ENCODE measurements at regions not wholly inside any gene's neighbourhood (a gene's known extent, or its start where the extent isn't known, plus 50 kb on each side); places are given as distances from the start of the nearest gene placed in this dataset.
A peak's percentile ranks its signal among the peaks of the same experiment; 100 is the strongest.

- Mint-ChIP-seq H3K4me1 (ENCODE audit: unreplicated experiment) (peaks cover 23% of the 10 kb centered on the region), H3K4me3 (ENCODE audit: unreplicated experiment) (no peak overlapping the region), H3K27ac (ENCODE audit: unreplicated experiment) (no peak overlapping the region), H3K36me3 (ENCODE audit: unreplicated experiment) (no peaks in the 10 kb centered on the region), H3K9me3 (ENCODE audit: unreplicated experiment) (no peaks in the 10 kb centered on the region), H3K27me3 (ENCODE audit: unreplicated experiment) (no peaks in the 10 kb centered on the region)
- no peak for TF ChIP-seq CTCF (IDR thresholded peaks at IDR 0.05)
- no peak for DNase-seq (ENCODE audit: extremely low spot score, unreplicated experiment)
Measured at GRCh38 chr10:43878386-43878785, 229.7 kb upstream of the ZNF32 start.

- Mint-ChIP-seq H3K27me3 (ENCODE audit: unreplicated experiment) (no peaks in the 10 kb centered on the region), H3K36me3 (ENCODE audit: unreplicated experiment) (no peaks in the 10 kb centered on the region), H3K4me3 (ENCODE audit: unreplicated experiment) (no peak overlapping the region), H3K9me3 (ENCODE audit: unreplicated experiment) (no peaks in the 10 kb centered on the region), H3K4me1 (ENCODE audit: unreplicated experiment) (peaks cover 11% of the 10 kb centered on the region), H3K27ac (ENCODE audit: unreplicated experiment) (no peak overlapping the region)
- DNase-seq (ENCODE audit: extremely low spot score, unreplicated experiment): no peak
- TF ChIP-seq CTCF (IDR thresholded peaks at IDR 0.05): no peak
Measured at GRCh38 chr10:43876976-43877375, 228.3 kb upstream of the ZNF32 start.

GRCh38 chr10:43874984-43875383 lies 226.3 kb upstream of the ZNF32 start:
- Mint-ChIP-seq H3K4me3 (ENCODE audit: unreplicated experiment) (no peak overlapping the region), H3K4me1 (ENCODE audit: unreplicated experiment) (peaks cover 6% of the 10 kb centered on the region), H3K36me3 (ENCODE audit: unreplicated experiment) (no peaks in the 10 kb centered on the region), H3K27me3 (ENCODE audit: unreplicated experiment) (no peaks in the 10 kb centered on the region), H3K9me3 (ENCODE audit: unreplicated experiment) (no peaks in the 10 kb centered on the region), H3K27ac (ENCODE audit: unreplicated experiment) (no peak overlapping the region)
- no peak for TF ChIP-seq CTCF (IDR thresholded peaks at IDR 0.05)
- peak; percentile 51 for DNase-seq (ENCODE audit: extremely low spot score, unreplicated experiment)

GRCh38 chr10:43873717-43874116 lies 225.0 kb upstream of the ZNF32 start:
- H3K36me3 Mint-ChIP-seq (ENCODE audit: unreplicated experiment): no peaks in the 10 kb centered on the region
- no peak for TF ChIP-seq CTCF (IDR thresholded peaks at IDR 0.05)
- H3K4me1 Mint-ChIP-seq (ENCODE audit: unreplicated experiment): peaks cover 7% of the 10 kb centered on the region
- H3K27ac Mint-ChIP-seq (ENCODE audit: unreplicated experiment): no peak overlapping the region
- no peaks in the 10 kb centered on the region for H3K27me3 Mint-ChIP-seq (ENCODE audit: unreplicated experiment)
- peak; percentile 54 for DNase-seq (ENCODE audit: extremely low spot score, unreplicated experiment)
- H3K4me3 Mint-ChIP-seq (ENCODE audit: unreplicated experiment): no peak overlapping the region
- H3K9me3 Mint-ChIP-seq (ENCODE audit: unreplicated experiment): no peaks in the 10 kb centered on the region

GRCh38 chr10:43872644-43873043 lies 224.0 kb upstream of the ZNF32 start:
- H3K9me3 Mint-ChIP-seq (ENCODE audit: unreplicated experiment): no peaks in the 10 kb centered on the region
- peaks cover 13% of the 10 kb centered on the region for H3K4me1 Mint-ChIP-seq (ENCODE audit: unreplicated experiment)
- DNase-seq (ENCODE audit: extremely low spot score, unreplicated experiment): peak; percentile 67
- no peak overlapping the region for H3K27ac Mint-ChIP-seq (ENCODE audit: unreplicated experiment)
- no peaks in the 10 kb centered on the region for H3K36me3 Mint-ChIP-seq (ENCODE audit: unreplicated experiment)
- no peak overlapping the region for H3K4me3 Mint-ChIP-seq (ENCODE audit: unreplicated experiment)
- no peak for TF ChIP-seq CTCF (IDR thresholded peaks at IDR 0.05)
- no peaks in the 10 kb centered on the region for H3K27me3 Mint-ChIP-seq (ENCODE audit: unreplicated experiment)

Measured in osteocyte (in vitro differentiated cells).